HG03558 (cell line): ENCODE measurements at regions not wholly inside any gene's neighbourhood (a gene's known extent, or its start where the extent isn't known, plus 50 kb on each side); places are given as distances from the start of the nearest gene placed in this dataset.
"Not testable (repeated sequence)": the region's sequence is repeated elsewhere in the genome, so short reads cannot be mapped to it uniquely, and the experiment has no call there.

Source experiments
- ATAC-seq: cut with Tn5 transposase; IDR thresholded peaks from one replicate; pipeline ENCODE4 v1.9.1; 2021; ENCODE audit warnings: moderate number of reproducible peaks; ENCODE audit not compliant: unreplicated experiment; ENCODE audit errors: extremely low read depth

GRCh38 chr3:147661916-147662315, 252.8 kb downstream of the ZIC1 start:
- no peak for ATAC-seq

GRCh38 chr3:147662705-147663104, 253.5 kb downstream of the ZIC1 start:
- no peak for ATAC-seq

DNA sequence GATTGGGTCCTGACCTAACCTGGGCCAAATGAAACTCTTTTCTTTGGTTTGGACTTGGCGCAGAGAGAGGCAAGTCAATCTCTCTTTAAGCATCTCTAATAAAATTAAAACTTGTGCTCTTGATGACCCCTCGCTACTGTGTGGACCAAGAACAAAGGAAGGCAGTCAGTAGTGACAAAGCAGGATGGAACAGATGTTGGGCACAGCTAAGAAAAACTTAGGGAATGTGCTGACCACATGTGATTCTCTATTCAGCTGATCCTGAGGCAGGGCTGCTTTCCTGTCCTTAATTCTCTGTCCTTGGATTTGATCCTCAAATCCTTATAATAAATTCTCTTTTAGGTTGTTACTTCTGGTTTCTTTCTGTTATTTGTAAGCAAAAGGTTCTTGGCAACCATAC, 259.9 kb downstream of the ZIC1 start:
- no peak for ATAC-seq

- no peak for ATAC-seq
These were observed 262.9 kb downstream of the ZIC1 start for GRCh38 chr3:147672035-147672434.

GRCh38 chr3:147672436-147672835, 263.3 kb downstream of the ZIC1 start:
- ATAC-seq, result no peak

- no peak for ATAC-seq
These were observed 266.6 kb downstream of the ZIC1 start for GRCh38 chr3:147675761-147676160.

GRCh38 chr3:147680837-147681483, 271.8 kb downstream of the ZIC1 start:
- no peak for ATAC-seq

GRCh38 chr3:147688868-147689267, 279.7 kb downstream of the ZIC1 start:
- ATAC-seq, result no peak

- no peak for ATAC-seq
These were observed 290.1 kb downstream of the ZIC1 start for GRCh38 chr3:147699175-147699838.

DNA sequence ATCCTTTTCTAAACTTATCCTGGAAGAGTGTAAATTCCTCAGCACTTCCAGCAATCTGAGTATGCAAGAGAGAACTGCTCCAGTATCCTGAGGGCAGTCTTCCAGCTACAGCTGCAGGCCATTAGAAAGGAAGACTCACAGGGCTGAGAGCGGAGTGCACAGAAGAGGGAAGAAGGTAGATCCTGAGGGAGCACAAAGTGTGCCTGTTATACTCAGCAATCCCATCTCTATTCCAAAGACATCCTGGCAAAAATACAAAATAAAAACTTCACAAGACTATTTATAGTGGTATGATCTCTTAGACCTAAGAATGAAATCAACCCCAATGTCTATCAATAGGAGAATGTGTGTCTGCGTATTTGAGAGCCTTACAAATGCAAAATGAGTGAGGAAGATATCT, 292.0 kb downstream of the ZIC1 start:
- no peak for ATAC-seq

- ATAC-seq, result no peak
These were observed 293.3 kb downstream of the ZIC1 start for GRCh38 chr3:147702509-147702908.

GRCh38 chr3:147705651-147706051, 296.5 kb downstream of the ZIC1 start:
- no peak for ATAC-seq

DNA sequence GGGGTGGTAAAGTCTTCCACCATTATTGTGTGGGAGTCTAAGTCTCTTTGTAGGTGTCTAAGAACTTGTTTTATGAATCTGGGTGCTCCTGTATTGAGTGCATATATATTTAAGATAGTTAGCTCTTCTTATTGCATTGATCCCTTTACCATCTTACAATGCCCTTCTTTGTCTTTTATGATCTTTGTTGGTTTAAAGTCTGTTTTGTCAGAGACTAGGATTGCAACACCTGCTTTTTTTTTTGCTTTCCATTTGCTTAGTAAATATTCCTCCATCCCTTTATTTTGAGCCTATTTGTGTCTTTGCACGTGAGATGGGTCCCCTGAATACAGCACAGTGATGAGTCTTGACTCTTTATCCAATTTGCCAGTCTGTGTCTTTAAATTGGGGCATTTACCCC, 301.6 kb downstream of the ZIC1 start:
- ATAC-seq, result not testable (repeated sequence)

- no peak for ATAC-seq
These were observed 303.2 kb downstream of the ZIC1 start for GRCh38 chr3:147712357-147712756.

DNA sequence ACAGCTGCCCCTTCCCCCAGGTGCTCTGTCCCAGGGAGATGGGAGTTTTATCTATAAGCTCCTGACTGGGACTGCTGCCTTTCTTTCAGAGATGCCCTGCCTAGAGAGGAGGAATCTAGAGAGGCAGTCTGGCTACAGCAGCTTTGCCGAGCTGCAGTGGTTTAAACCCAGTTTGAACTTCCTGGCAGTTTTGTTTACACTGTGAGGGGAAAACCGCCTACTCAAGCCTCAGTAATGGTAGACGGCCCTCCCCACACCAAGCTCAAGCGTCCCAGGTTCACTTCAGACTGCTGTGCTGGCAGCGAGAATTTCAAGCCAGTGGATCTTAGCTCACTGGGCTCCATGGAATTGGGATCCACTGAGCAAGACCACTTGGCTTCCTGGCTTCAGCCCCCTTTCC, 303.6 kb downstream of the ZIC1 start:
- not testable (repeated sequence) for ATAC-seq

DNA sequence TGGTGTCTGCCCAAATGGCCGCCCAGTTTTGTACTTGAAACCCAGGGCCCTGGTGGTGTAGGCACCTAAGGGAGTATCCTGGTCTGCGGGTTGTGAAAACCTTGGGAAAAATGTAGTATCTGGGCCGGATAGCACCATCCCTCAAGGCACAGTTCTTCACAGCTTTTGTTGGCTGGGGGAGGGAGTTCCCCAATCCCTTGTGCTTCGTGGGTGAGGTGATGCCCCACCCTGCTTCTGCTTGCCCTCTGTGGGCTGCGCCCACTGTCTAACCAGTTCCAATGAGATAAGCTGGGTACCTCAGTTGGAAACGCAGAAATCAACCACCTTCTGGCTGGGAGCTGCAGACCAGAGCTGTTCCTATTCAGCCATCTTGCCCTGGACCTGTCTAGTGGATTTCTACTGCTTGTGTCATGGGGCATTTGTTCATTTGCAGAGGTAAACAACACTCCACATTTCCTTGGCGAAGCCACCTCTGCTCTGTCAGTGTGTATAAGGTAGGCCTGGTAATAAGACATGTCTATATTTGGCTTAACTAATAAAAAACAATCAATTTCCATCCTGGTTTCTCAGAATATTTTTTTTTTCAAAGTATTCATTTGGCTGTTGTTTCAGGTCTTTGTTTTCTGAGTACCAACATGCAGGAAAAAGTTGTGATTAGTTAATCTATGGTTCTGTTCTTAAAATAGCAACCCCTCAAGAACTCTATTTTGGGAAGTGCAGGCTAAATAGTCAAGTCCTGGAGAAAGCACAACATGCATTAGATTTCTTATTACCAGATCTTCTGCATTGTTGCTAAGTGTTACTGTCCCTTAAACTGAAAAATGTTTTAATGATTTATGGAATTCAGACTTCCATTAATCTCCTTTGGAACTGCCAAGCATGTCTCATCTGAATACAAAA, 304.3 kb downstream of the ZIC1 start:
- no peak for ATAC-seq

- no peak for ATAC-seq
These were observed 320.5 kb downstream of the ZIC1 start for GRCh38 chr3:147729641-147730040.

GRCh38 chr3:147730284-147730683, 321.1 kb downstream of the ZIC1 start:
- ATAC-seq, result no peak

GRCh38 chr3:147733217-147733616, 324.1 kb downstream of the ZIC1 start:
- no peak for ATAC-seq

DNA sequence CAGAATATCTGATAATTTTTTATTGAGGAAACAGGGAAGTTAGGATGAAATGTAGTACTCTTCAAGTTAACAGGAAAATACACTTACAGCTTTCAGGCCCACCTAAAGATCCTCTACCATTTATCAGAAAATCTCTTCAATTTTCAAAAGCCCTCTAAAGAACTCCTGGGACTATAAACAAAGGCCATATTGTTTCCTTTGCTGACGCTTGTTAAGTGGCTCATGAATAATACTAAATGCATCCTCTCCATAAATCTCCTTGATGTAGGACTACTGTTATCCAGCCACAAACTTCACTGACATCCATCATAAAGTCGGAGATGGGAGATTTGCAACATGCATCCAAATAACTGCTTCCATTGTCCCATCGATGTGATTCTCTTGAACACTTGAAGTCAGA, 326.5 kb downstream of the ZIC1 start:
- no peak for ATAC-seq

DNA sequence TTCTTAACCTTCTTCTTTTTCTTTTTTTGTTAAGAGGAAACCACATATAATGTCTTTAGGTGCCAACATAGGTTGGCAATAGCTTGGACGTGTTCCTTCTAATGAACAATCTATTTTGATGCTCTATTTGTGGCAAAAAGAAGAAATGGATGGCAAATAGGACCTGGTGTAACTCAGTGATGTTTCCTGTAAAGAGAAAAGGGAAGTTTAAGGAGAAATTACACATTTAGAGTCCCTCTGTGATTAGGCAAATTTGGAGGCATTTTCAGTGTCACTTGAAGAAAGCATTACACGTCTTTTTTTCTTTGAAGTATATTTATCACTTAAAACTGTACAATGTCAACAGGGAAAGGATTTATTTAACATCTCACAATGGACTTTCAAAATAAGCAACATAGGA, 327.1 kb downstream of the ZIC1 start:
- no peak for ATAC-seq
